ENCODE measurements at regions not wholly inside any gene's neighbourhood (a gene's known extent, or its start where the extent isn't known, plus 50 kb on each side); places are given as distances from the start of the nearest gene placed in this dataset.
"Not testable (repeated sequence)": the region's sequence is repeated elsewhere in the genome, so short reads cannot be mapped to it uniquely, and the experiment has no call there.

GRCh38 chr18:49731860-49732311, 81.4 kb downstream of the ACAA2 start:
- no peak for DNase-seq (ENCODE audit: low read depth in 2 of 3, low spot score in 2 of 3)

GRCh38 chr18:49731421-49731841, 81.9 kb downstream of the ACAA2 start:
- DNase-seq (ENCODE audit: low read depth in 2 of 3, low spot score in 2 of 3): no peak

- no peak for DNase-seq (ENCODE audit: low read depth in 2 of 3, low spot score in 2 of 3)
Observed at GRCh38 chr18:49730951-49731391, 82.4 kb downstream of the ACAA2 start.

GRCh38 chr18:49728542-49728941, 84.8 kb downstream of the ACAA2 start:
- peak in 2 of 3 experiments; percentile 8 to 10 for DNase-seq (ENCODE audit: low read depth in 2 of 3, low spot score in 2 of 3)

GRCh38 chr18:49727816-49728215, 85.5 kb downstream of the ACAA2 start:
- DNase-seq (ENCODE audit: low read depth in 2 of 3, low spot score in 2 of 3): no peak

- DNase-seq (ENCODE audit: low read depth in 2 of 3, low spot score in 2 of 3): no peak
Observed at GRCh38 chr18:49726675-49726963, 86.7 kb downstream of the ACAA2 start.

GRCh38 chr18:49725809-49726674, 87.3 kb downstream of the ACAA2 start:
- DNase-seq (ENCODE audit: low read depth in 2 of 3, low spot score in 2 of 3): no peak

GRCh38 chr18:49723648-49724180, 89.6 kb downstream of the ACAA2 start:
- no peak for DNase-seq (ENCODE audit: low read depth in 2 of 3, low spot score in 2 of 3)

GRCh38 chr18:49722477-49722876, 90.9 kb downstream of the ACAA2 start:
- DNase-seq (ENCODE audit: low read depth in 2 of 3, low spot score in 2 of 3): no peak

GRCh38 chr18:49721981-49722380, 91.4 kb downstream of the ACAA2 start:
- no peak for DNase-seq (ENCODE audit: low read depth in 2 of 3, low spot score in 2 of 3)

GRCh38 chr18:49720944-49721343, 92.4 kb downstream of the ACAA2 start:
- not testable (repeated sequence) for DNase-seq (ENCODE audit: low read depth in 2 of 3, low spot score in 2 of 3)

- no peak for DNase-seq (ENCODE audit: low read depth in 2 of 3, low spot score in 2 of 3)
Observed at GRCh38 chr18:49717617-49718016, 95.7 kb downstream of the ACAA2 start.

- no peak for DNase-seq (ENCODE audit: low read depth in 2 of 3, low spot score in 2 of 3)
Observed at GRCh38 chr18:49716035-49716434, 97.3 kb downstream of the ACAA2 start.

- DNase-seq (ENCODE audit: low read depth in 2 of 3, low spot score in 2 of 3): no peak
Observed at GRCh38 chr18:49709347-49709690, 104.0 kb downstream of the ACAA2 start.

GRCh38 chr18:49708662-49709346, 104.5 kb downstream of the ACAA2 start:
- no peak for DNase-seq (ENCODE audit: low read depth in 2 of 3, low spot score in 2 of 3)

GRCh38 chr18:49707599-49707998, 105.7 kb downstream of the ACAA2 start:
- no peak for DNase-seq (ENCODE audit: low read depth in 2 of 3, low spot score in 2 of 3)

GRCh38 chr18:49704334-49704733, 109.0 kb downstream of the ACAA2 start:
- DNase-seq (ENCODE audit: low read depth in 2 of 3, low spot score in 2 of 3): no peak

- DNase-seq (ENCODE audit: low read depth in 2 of 3, low spot score in 2 of 3): no peak
Observed at GRCh38 chr18:49701190-49701589, 112.1 kb downstream of the ACAA2 start.

GRCh38 chr18:49699303-49699702, 114.0 kb downstream of the ACAA2 start:
- no peak for DNase-seq (ENCODE audit: low read depth in 2 of 3, low spot score in 2 of 3)

GRCh38 chr18:49698525-49699025, 114.8 kb downstream of the ACAA2 start:
- no peak for DNase-seq (ENCODE audit: low read depth in 2 of 3, low spot score in 2 of 3)

GRCh38 chr18:49697757-49698524, 115.4 kb downstream of the ACAA2 start:
- DNase-seq (ENCODE audit: low read depth in 2 of 3, low spot score in 2 of 3): no peak
